Keratinocyte (primary cell): ENCODE measurements at regions not wholly inside any gene's neighbourhood (a gene's known extent, or its start where the extent isn't known, plus 50 kb on each side); places are given as distances from the start of the nearest gene placed in this dataset.

ENCODE experiments used
- EZH2 ChIP-seq: IDR thresholded peaks from one replicate; pipeline ENCODE4 v1.6.1; 2012; ENCODE audit warnings: inconsistent platforms, mild to moderate bottlenecking, low read length, moderate library complexity
- TF ChIP-seq, protein P1 (sequence below), 3 experiments: IDR thresholded peaks in 1 of 3; conservative IDR thresholded peaks in 1 of 3; optimal IDR thresholded peaks in 1 of 3; 2 replicates in 2 of 3; 3 replicates in 1 of 3; pipeline versions ENCODE3 to v1.5.1; 2011; ENCODE audit warnings: low read length in 3 of 3, mild to moderate bottlenecking in 3 of 3, moderate library complexity in 2 of 3, control low read depth in 1 of 3, inconsistent platforms in 1 of 3; ENCODE audit not compliant: insufficient read depth in 2 of 3; ENCODE audit errors: extremely low read depth in 1 of 3

DNA sequence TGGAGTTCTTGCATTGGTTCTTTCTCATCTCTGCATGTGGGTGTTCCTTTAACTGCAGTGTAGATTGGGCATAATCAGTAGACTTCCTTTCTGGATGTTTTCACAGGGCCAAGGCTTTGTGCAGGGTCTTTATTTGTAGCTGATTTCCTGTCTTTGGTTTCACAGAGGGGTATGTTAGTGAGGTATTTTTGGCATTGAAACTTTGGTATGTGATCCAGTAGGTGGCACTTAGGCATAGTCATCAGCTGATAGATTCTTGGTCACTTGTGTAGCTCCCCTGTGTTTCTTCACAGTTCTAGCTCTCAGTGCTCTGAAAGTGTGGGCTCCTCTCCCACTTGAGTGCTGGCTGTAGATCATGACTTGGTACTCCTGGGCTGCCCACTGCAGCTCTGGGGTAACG is 52.7 kb upstream of the LMO3 start:
- TF ChIP-seq, protein P1, sequence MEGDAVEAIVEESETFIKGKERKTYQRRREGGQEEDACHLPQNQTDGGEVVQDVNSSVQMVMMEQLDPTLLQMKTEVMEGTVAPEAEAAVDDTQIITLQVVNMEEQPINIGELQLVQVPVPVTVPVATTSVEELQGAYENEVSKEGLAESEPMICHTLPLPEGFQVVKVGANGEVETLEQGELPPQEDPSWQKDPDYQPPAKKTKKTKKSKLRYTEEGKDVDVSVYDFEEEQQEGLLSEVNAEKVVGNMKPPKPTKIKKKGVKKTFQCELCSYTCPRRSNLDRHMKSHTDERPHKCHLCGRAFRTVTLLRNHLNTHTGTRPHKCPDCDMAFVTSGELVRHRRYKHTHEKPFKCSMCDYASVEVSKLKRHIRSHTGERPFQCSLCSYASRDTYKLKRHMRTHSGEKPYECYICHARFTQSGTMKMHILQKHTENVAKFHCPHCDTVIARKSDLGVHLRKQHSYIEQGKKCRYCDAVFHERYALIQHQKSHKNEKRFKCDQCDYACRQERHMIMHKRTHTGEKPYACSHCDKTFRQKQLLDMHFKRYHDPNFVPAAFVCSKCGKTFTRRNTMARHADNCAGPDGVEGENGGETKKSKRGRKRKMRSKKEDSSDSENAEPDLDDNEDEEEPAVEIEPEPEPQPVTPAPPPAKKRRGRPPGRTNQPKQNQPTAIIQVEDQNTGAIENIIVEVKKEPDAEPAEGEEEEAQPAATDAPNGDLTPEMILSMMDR (optimal IDR thresholded peaks at IDR 0.05 in 1 of 3, IDR thresholded peaks at IDR 0.05 in 1 of 3, conservative IDR thresholded peaks at IDR 0.05 in 1 of 3; ENCODE audit: extremely low read depth in 1 of 3, insufficient read depth in 2 of 3, low read length in 3 of 3): no peak
- no peak for TF ChIP-seq EZH2
